NT2/D1 (cell line): ENCODE measurements at regions not wholly inside any gene's neighbourhood (a gene's known extent, or its start where the extent isn't known, plus 50 kb on each side); places are given as distances from the start of the nearest gene placed in this dataset.

ENCODE experiments used
- DNase-seq: peaks from one replicate; pipeline ENCODE4 v3.0.0-alpha.2; 2011; ENCODE audit warnings: low read depth, low spot score
- H3K27me3 ChIP-seq: 2 replicates; pipeline ENCODE4 v1.6.0; 2011; ENCODE audit warnings: mild to moderate bottlenecking; ENCODE audit not compliant: insufficient read length, insufficient read depth
- H3K36me3 ChIP-seq: 2 replicates; pipeline ENCODE4 v1.6.1; 2011; ENCODE audit warnings: mild to moderate bottlenecking, low read length, mixed read lengths; ENCODE audit not compliant: insufficient read depth, insufficient read length
- H3K4me1 ChIP-seq: 2 replicates; pipeline ENCODE4 v1.5.1; 2011; ENCODE audit not compliant: insufficient read depth, insufficient read length
- H3K4me3 ChIP-seq: 2 replicates; pipeline ENCODE4 v1.5.1; 2011; ENCODE audit warnings: low read depth; ENCODE audit not compliant: insufficient read length
- H3K9ac ChIP-seq: 2 replicates; pipeline ENCODE4 v1.6.0; 2011; ENCODE audit warnings: low read depth; ENCODE audit not compliant: insufficient read length
- H3K9me3 ChIP-seq: 2 replicates; pipeline ENCODE4 v1.5.1; 2011; ENCODE audit warnings: mild to moderate bottlenecking, low read length; ENCODE audit not compliant: insufficient read depth
- SUZ12 ChIP-seq: IDR thresholded peaks from 2 replicates; pipeline ENCODE4 v1.6.1; 2011; ENCODE audit not compliant: insufficient read length, insufficient read depth; ENCODE audit errors: extremely low read depth
- YY1 ChIP-seq: IDR thresholded peaks from 2 replicates; pipeline ENCODE4 v1.6.1; 2011; ENCODE audit not compliant: insufficient read length, insufficient read depth
- ZNF274 ChIP-seq: IDR thresholded peaks from 2 replicates; pipeline ENCODE4 v1.6.1; 2011; ENCODE audit warnings: mild to moderate bottlenecking, low read depth, low read length

GRCh38 chr3:161577662-161578061 lies 81.1 kb downstream of the OTOL1 start:
- no peak for TF ChIP-seq YY1
- TF ChIP-seq ZNF274: no peak
- no peak for TF ChIP-seq SUZ12
- H3K27me3 ChIP-seq: no peaks in the 10 kb centered on the region
- H3K9ac ChIP-seq: no peak overlapping the region
- no peaks in the 10 kb centered on the region for H3K36me3 ChIP-seq
- no peaks in the 10 kb centered on the region for H3K9me3 ChIP-seq
- no peak overlapping the region for H3K4me3 ChIP-seq
- DNase-seq: no peak
- H3K4me1 ChIP-seq: no peaks in the 10 kb centered on the region

GRCh38 chr3:161579395-161580126 lies 83.0 kb downstream of the OTOL1 start:
- DNase-seq: no peak
- Histone ChIP-seq H3K9ac (no peak overlapping the region), H3K9me3 (no peaks in the 10 kb centered on the region), H3K27me3 (no peaks in the 10 kb centered on the region), H3K4me1 (no peaks in the 10 kb centered on the region), H3K4me3 (no peak overlapping the region), H3K36me3 (no peaks in the 10 kb centered on the region)
- TF ChIP-seq ZNF274: no peak
- no peak for TF ChIP-seq SUZ12
- no peak for TF ChIP-seq YY1

GRCh38 chr3:161585922-161586321 lies 89.3 kb downstream of the OTOL1 start:
- Histone ChIP-seq H3K4me3 (no peak overlapping the region), H3K4me1 (no peaks in the 10 kb centered on the region), H3K9ac (no peak overlapping the region), H3K27me3 (no peaks in the 10 kb centered on the region), H3K9me3 (peaks cover 13% of the 10 kb centered on the region), H3K36me3 (no peaks in the 10 kb centered on the region)
- no peak for DNase-seq
- TF ChIP-seq SUZ12: no peak
- no peak for TF ChIP-seq YY1
- TF ChIP-seq ZNF274: no peak

- no peaks in the 10 kb centered on the region for H3K4me1 ChIP-seq
Observed at GRCh38 chr3:161586556-161587235, 90.1 kb downstream of the OTOL1 start.

GRCh38 chr3:161598639-161599038 lies 102.0 kb downstream of the OTOL1 start:
- no peaks in the 10 kb centered on the region for H3K4me1 ChIP-seq
- H3K9ac ChIP-seq: no peak overlapping the region
- H3K4me3 ChIP-seq: no peak overlapping the region
- DNase-seq: no peak
- no peaks in the 10 kb centered on the region for H3K9me3 ChIP-seq
- H3K36me3 ChIP-seq: no peaks in the 10 kb centered on the region
- H3K27me3 ChIP-seq: no peaks in the 10 kb centered on the region
- TF ChIP-seq SUZ12 (no peak), YY1 (no peak), ZNF274 (no peak)

More at GRCh38 chr3:161586556-161587235, 90.1 kb downstream of the OTOL1 start:
- no peaks in the 10 kb centered on the region for H3K27me3 ChIP-seq
- no peak overlapping the region for H3K9ac ChIP-seq
- H3K36me3 ChIP-seq: no peaks in the 10 kb centered on the region
- H3K9me3 ChIP-seq: peaks cover 18% of the 10 kb centered on the region
- TF ChIP-seq YY1 (no peak), SUZ12 (no peak), ZNF274 (no peak)
- DNase-seq: no peak
- no peak overlapping the region for H3K4me3 ChIP-seq

- H3K27me3 ChIP-seq: no peaks in the 10 kb centered on the region
- no peak overlapping the region for H3K4me3 ChIP-seq
- no peaks in the 10 kb centered on the region for H3K36me3 ChIP-seq
- no peak overlapping the region for H3K9ac ChIP-seq
- no peaks in the 10 kb centered on the region for H3K4me1 ChIP-seq
- no peak for DNase-seq
- no peaks in the 10 kb centered on the region for H3K9me3 ChIP-seq
- TF ChIP-seq YY1: no peak
Observed at GRCh38 chr3:161599697-161600096, 103.1 kb downstream of the OTOL1 start.

- Histone ChIP-seq H3K4me3 (no peak overlapping the region), H3K36me3 (no peaks in the 10 kb centered on the region), H3K9ac (no peak overlapping the region), H3K4me1 (no peaks in the 10 kb centered on the region), H3K27me3 (no peaks in the 10 kb centered on the region), H3K9me3 (no peaks in the 10 kb centered on the region)
- no peak for TF ChIP-seq YY1
- no peak for TF ChIP-seq ZNF274
- no peak for DNase-seq
Observed at GRCh38 chr3:161600173-161600572, 103.6 kb downstream of the OTOL1 start.
